Effector memory CD4-positive, alpha-beta T cell (primary cell): ENCODE measurements at regions not wholly inside any gene's neighbourhood (a gene's known extent, or its start where the extent isn't known, plus 50 kb on each side); places are given as distances from the start of the nearest gene placed in this dataset.

ENCODE experiments used
- DNase-seq, 3 donors: peaks; one replicate each; pipeline ENCODE4 v3.0.0-alpha.2; 2020
- H3K27ac ChIP-seq: 2 replicates; pipeline ENCODE4 v1.7.0; 2013; ENCODE audit warnings: mild to moderate bottlenecking, low read length, moderate library complexity; ENCODE audit not compliant: insufficient read depth, poor library complexity, severe bottlenecking
- H3K27me3 ChIP-seq: replicated peaks from 2 replicates; pipeline ENCODE4 v1.7.0; 2013; ENCODE audit warnings: mild to moderate bottlenecking, low read length; ENCODE audit not compliant: insufficient read depth, control insufficient read depth, poor library complexity, severe bottlenecking
- H3K36me3 ChIP-seq: 2 replicates; pipeline ENCODE4 v1.7.0; 2013; ENCODE audit warnings: mild to moderate bottlenecking, low read length, moderate library complexity; ENCODE audit not compliant: control insufficient read depth, insufficient read depth
- H3K4me1 ChIP-seq: 2 replicates; pipeline ENCODE4 v1.7.0; 2013; ENCODE audit warnings: low read length, mild to moderate bottlenecking; ENCODE audit not compliant: control insufficient read depth, insufficient read depth, poor library complexity, severe bottlenecking
- H3K4me3 ChIP-seq: 2 replicates; pipeline ENCODE4 v1.7.0; 2013; ENCODE audit warnings: low read length, low read depth, mild to moderate bottlenecking; ENCODE audit not compliant: insufficient read depth, poor library complexity, severe bottlenecking
- H3K9me3 ChIP-seq: 2 replicates; pipeline ENCODE4 v1.7.0; 2013; ENCODE audit warnings: mild to moderate bottlenecking, low read length, moderate library complexity; ENCODE audit not compliant: control insufficient read depth

- H3K27ac ChIP-seq = no peak overlapping the region
- H3K4me3 ChIP-seq = no peak overlapping the region
- no peaks in the 10 kb centered on the region for H3K9me3 ChIP-seq
- no peak for DNase-seq
- no peaks in the 10 kb centered on the region for H3K27me3 ChIP-seq
- H3K36me3 ChIP-seq = no peaks in the 10 kb centered on the region
- peaks cover 9% of the 10 kb centered on the region for H3K4me1 ChIP-seq
Observed at GRCh38 chr18:24660956-24661355, 200.5 kb downstream of the HRH4 start.

GRCh38 chr18:24662412-24662821 lies 202.0 kb downstream of the HRH4 start:
- H3K4me3 ChIP-seq = no peak overlapping the region
- peaks cover 9% of the 10 kb centered on the region for H3K4me1 ChIP-seq
- H3K9me3 ChIP-seq = no peaks in the 10 kb centered on the region
- no peaks in the 10 kb centered on the region for H3K27me3 ChIP-seq
- H3K27ac ChIP-seq = no peak overlapping the region
- no peaks in the 10 kb centered on the region for H3K36me3 ChIP-seq
- DNase-seq = no peak

DNA sequence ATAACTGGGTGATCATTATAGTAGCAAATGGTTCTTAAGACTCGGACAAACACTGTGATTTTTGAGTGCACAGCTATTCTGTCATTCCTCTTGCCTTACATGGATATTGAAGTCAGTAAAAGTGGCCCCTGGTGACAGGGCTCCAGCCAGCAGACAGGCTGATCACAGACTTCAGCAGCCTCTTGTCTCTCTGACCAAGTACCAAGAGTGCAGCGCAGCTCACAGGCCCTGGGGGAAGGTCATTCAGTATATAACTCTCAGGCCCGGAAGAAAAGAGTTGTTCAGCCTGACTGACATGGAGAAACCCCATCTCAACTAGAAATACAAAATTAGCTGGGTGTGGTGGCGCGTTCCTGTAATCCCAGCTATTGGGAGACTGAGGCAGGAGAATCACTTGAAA lies 202.6 kb downstream of the HRH4 start:
- H3K4me1 ChIP-seq = peaks cover 9% of the 10 kb centered on the region
- no peaks in the 10 kb centered on the region for H3K27me3 ChIP-seq
- H3K4me3 ChIP-seq = no peak overlapping the region
- DNase-seq = no peak
- H3K9me3 ChIP-seq = no peaks in the 10 kb centered on the region
- H3K27ac ChIP-seq = no peak overlapping the region
- no peaks in the 10 kb centered on the region for H3K36me3 ChIP-seq

- H3K4me1 ChIP-seq = no peaks in the 10 kb centered on the region
- no peak overlapping the region for H3K4me3 ChIP-seq
- H3K27me3 ChIP-seq = no peaks in the 10 kb centered on the region
- no peaks in the 10 kb centered on the region for H3K9me3 ChIP-seq
- DNase-seq = no peak
- H3K36me3 ChIP-seq = no peaks in the 10 kb centered on the region
- no peak overlapping the region for H3K27ac ChIP-seq
Observed at GRCh38 chr18:24669015-24669414, 208.6 kb downstream of the HRH4 start.

GRCh38 chr18:24669502-24669901 lies 209.1 kb downstream of the HRH4 start:
- no peak overlapping the region for H3K4me3 ChIP-seq
- H3K27me3 ChIP-seq = no peaks in the 10 kb centered on the region
- H3K27ac ChIP-seq = no peak overlapping the region
- no peaks in the 10 kb centered on the region for H3K36me3 ChIP-seq
- no peak for DNase-seq
- no peaks in the 10 kb centered on the region for H3K9me3 ChIP-seq
- H3K4me1 ChIP-seq = no peaks in the 10 kb centered on the region

DNA sequence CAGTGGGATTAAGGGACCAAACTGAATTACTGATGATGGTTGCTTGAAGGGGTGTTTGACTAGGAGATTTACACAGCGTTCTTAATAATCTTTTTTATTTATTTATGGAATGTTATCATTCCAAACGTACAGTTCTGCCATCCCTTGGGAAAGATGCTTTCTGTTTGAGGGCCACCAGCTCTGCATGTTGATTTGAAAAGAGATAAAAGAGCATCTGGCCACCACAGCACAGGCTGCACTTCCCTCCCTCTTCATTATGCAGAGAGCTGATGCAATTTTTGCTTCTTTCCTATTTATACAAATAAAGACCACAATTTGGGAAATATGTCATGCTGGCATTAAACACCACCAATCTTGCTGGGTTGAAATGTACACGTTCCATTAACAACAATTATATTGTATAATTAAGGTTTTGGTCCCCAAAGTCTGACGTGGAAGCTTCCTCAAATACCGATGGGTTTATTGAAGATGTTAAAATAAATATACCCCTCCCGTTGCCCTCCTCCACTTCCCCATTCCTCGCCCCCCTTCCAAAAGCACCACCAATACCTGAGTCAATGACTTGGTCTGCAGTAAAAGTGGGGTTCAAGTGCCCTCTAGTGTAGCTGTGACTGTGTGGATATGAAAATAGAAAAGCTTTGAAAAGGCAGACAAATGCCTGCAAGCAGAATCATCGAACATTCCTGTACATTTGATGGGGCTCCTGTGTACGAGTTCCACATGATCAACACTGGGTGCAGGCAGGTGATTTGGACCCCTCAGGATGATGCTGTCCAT lies 211.9 kb downstream of the HRH4 start:
- no peak overlapping the region for H3K27ac ChIP-seq
- DNase-seq = no peak
- H3K36me3 ChIP-seq = no peaks in the 10 kb centered on the region
- no peaks in the 10 kb centered on the region for H3K27me3 ChIP-seq
- no peak overlapping the region for H3K4me3 ChIP-seq
- no peaks in the 10 kb centered on the region for H3K4me1 ChIP-seq
- no peaks in the 10 kb centered on the region for H3K9me3 ChIP-seq

DNA sequence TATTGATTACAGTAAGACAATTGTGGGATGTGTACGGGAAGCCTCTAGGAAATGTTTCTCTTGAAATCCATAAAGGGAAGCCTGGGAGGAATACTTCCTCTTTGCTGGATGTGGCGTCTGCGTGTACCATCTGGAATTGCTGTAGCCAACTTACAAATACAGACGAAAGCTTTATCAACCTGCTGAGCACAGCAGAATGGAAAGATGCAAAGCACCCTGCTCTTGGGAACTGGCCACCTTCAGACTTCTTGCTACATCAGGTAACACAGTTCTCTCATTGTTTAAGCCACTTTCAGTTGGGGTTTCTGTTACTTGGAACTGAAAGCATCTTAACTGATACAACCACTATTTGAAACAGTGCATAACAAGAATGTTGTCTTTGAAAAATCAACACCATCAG lies 213.8 kb downstream of the HRH4 start:
- H3K9me3 ChIP-seq = no peaks in the 10 kb centered on the region
- no peak overlapping the region for H3K4me3 ChIP-seq
- no peaks in the 10 kb centered on the region for H3K27me3 ChIP-seq
- H3K4me1 ChIP-seq = no peaks in the 10 kb centered on the region
- DNase-seq = no peak
- H3K27ac ChIP-seq = no peak overlapping the region
- H3K36me3 ChIP-seq = no peaks in the 10 kb centered on the region

- H3K36me3 ChIP-seq = no peaks in the 10 kb centered on the region
- no peak overlapping the region for H3K27ac ChIP-seq
- no peaks in the 10 kb centered on the region for H3K27me3 ChIP-seq
- H3K4me1 ChIP-seq = no peaks in the 10 kb centered on the region
- no peak overlapping the region for H3K4me3 ChIP-seq
- no peak for DNase-seq
- H3K9me3 ChIP-seq = no peaks in the 10 kb centered on the region
Observed at GRCh38 chr18:24674605-24675004, 214.2 kb downstream of the HRH4 start.

GRCh38 chr18:24677011-24677410 lies 216.6 kb downstream of the HRH4 start:
- no peak for DNase-seq
- Histone ChIP-seq H3K9me3 (no peaks in the 10 kb centered on the region), H3K36me3 (no peaks in the 10 kb centered on the region), H3K4me1 (no peaks in the 10 kb centered on the region), H3K27me3 (no peaks in the 10 kb centered on the region), H3K27ac (no peak overlapping the region), H3K4me3 (no peak overlapping the region)

DNA sequence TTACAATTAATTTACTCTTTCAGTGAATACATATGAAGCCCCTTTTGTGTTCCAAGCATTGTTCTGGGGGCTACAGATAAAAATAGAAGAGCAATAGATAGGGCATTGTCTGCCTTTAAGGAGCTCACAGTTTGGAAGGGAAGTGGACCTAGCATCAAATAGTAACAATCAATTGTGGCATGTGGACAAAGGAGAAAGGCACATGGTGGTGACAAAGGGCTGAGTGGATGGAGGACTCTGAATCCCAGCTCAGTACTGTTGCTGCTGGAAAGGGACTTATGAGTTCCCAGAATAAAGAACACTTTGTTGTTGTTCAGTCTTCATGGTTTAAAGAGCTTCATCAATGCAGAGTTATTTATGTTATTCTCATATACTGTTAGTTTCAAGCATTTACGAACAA lies 217.7 kb downstream of the HRH4 start:
- Histone ChIP-seq H3K36me3 (no peaks in the 10 kb centered on the region), H3K27ac (no peak overlapping the region), H3K27me3 (no peaks in the 10 kb centered on the region), H3K4me1 (no peaks in the 10 kb centered on the region), H3K4me3 (no peak overlapping the region), H3K9me3 (no peaks in the 10 kb centered on the region)
- no peak for DNase-seq
